ENCODE measurements at regions not wholly inside any gene's neighbourhood (a gene's known extent, or its start where the extent isn't known, plus 50 kb on each side); places are given as distances from the start of the nearest gene placed in this dataset.

- Histone ChIP-seq H3K27ac (ENCODE audit: low read depth in 1 of 2, low read length in 2 of 2) (no peak overlapping the region), H3K9me3 (ENCODE audit: control insufficient read depth, low read length) (peaks cover 1% of the 10 kb centered on the region), H3K36me3 (ENCODE audit: control insufficient read depth in 1 of 2, insufficient read depth in 2 of 2, low read length in 1 of 2) (no peaks in the 10 kb centered on the region), H3K4me3 (ENCODE audit: low read length in 2 of 2) (no peak overlapping the region), H3K27me3 (ENCODE audit: control insufficient read depth in 1 of 2, insufficient read depth in 2 of 2, low read length in 1 of 2) (no peaks in the 10 kb centered on the region), H3K4me1 (ENCODE audit: control insufficient read depth in 1 of 2, insufficient read depth in 2 of 2, low read length in 2 of 2) (no peaks in the 10 kb centered on the region)
- intact Hi-C loops (cut with DNase I): no loop called here
- DNase-seq (no peak), ATAC-seq (ENCODE audit: low FRiP score) (no peak)
- 65 to 69% methylated on average over 6 of the region's 6 CpGs for WGBS, 2 donors
Observed at GRCh38 chr3:159266779-159267178, 464.9 kb downstream of the MFSD1 start.

- Histone ChIP-seq H3K36me3 (ENCODE audit: control insufficient read depth in 1 of 2, insufficient read depth in 2 of 2, low read length in 1 of 2) (no peaks in the 10 kb centered on the region), H3K4me1 (ENCODE audit: control insufficient read depth in 1 of 2, insufficient read depth in 2 of 2, low read length in 2 of 2) (no peaks in the 10 kb centered on the region), H3K9me3 (ENCODE audit: control insufficient read depth, low read length) (peaks cover 1% of the 10 kb centered on the region), H3K4me3 (ENCODE audit: low read length in 2 of 2) (no peak overlapping the region), H3K27ac (ENCODE audit: low read depth in 1 of 2, low read length in 2 of 2) (no peak overlapping the region), H3K27me3 (ENCODE audit: control insufficient read depth in 1 of 2, insufficient read depth in 2 of 2, low read length in 1 of 2) (no peaks in the 10 kb centered on the region)
- WGBS, 2 donors: 68 to 73% methylated on average over 2 of the region's 2 CpGs
- DNase-seq: no peak
- no peak for ATAC-seq (ENCODE audit: low FRiP score)
- intact Hi-C loops (cut with DNase I): no loop called here
Observed at GRCh38 chr3:159271799-159272512, 470.1 kb downstream of the MFSD1 start.

GRCh38 chr3:159273070-159273469, 471.2 kb downstream of the MFSD1 start:
- intact Hi-C loops (cut with DNase I): no loop called here
- no peaks in the 10 kb centered on the region for H3K27me3 ChIP-seq (ENCODE audit: control insufficient read depth in 1 of 2, insufficient read depth in 2 of 2, low read length in 1 of 2)
- DNase-seq (no peak), ATAC-seq (ENCODE audit: low FRiP score) (no peak)
- no peak overlapping the region for H3K4me3 ChIP-seq (ENCODE audit: low read length in 2 of 2)
- peaks cover 1% of the 10 kb centered on the region for H3K9me3 ChIP-seq (ENCODE audit: control insufficient read depth, low read length)
- H3K36me3 ChIP-seq (ENCODE audit: control insufficient read depth in 1 of 2, insufficient read depth in 2 of 2, low read length in 1 of 2): no peaks in the 10 kb centered on the region
- no peak overlapping the region for H3K27ac ChIP-seq (ENCODE audit: low read depth in 1 of 2, low read length in 2 of 2)
- WGBS, 2 donors: 57 to 58% methylated on average over 5 of the region's 5 CpGs
- H3K4me1 ChIP-seq (ENCODE audit: control insufficient read depth in 1 of 2, insufficient read depth in 2 of 2, low read length in 2 of 2): no peaks in the 10 kb centered on the region

- intact Hi-C loops (cut with DNase I): no loop called here
- Histone ChIP-seq H3K4me3 (ENCODE audit: low read length in 2 of 2) (no peak overlapping the region), H3K36me3 (ENCODE audit: control insufficient read depth in 1 of 2, insufficient read depth in 2 of 2, low read length in 1 of 2) (no peaks in the 10 kb centered on the region), H3K27me3 (ENCODE audit: control insufficient read depth in 1 of 2, insufficient read depth in 2 of 2, low read length in 1 of 2) (no peaks in the 10 kb centered on the region), H3K4me1 (ENCODE audit: control insufficient read depth in 1 of 2, insufficient read depth in 2 of 2, low read length in 2 of 2) (no peaks in the 10 kb centered on the region), H3K9me3 (ENCODE audit: control insufficient read depth, low read length) (peaks cover 1% of the 10 kb centered on the region), H3K27ac (ENCODE audit: low read depth in 1 of 2, low read length in 2 of 2) (no peak overlapping the region)
- ATAC-seq (ENCODE audit: low FRiP score) (no peak), DNase-seq (no peak)
- 6 to 9% methylated on average over 6 of the region's 6 CpGs for WGBS, 2 donors
Observed at GRCh38 chr3:159273608-159274007, 471.8 kb downstream of the MFSD1 start.

GRCh38 chr3:159275741-159276140, 473.9 kb downstream of the MFSD1 start:
- no peak for DNase-seq
- H3K27me3 ChIP-seq (ENCODE audit: control insufficient read depth in 1 of 2, insufficient read depth in 2 of 2, low read length in 1 of 2): no peaks in the 10 kb centered on the region
- no peak overlapping the region for H3K4me3 ChIP-seq (ENCODE audit: low read length in 2 of 2)
- H3K27ac ChIP-seq (ENCODE audit: low read depth in 1 of 2, low read length in 2 of 2): no peak overlapping the region
- intact Hi-C loops (cut with DNase I): no loop called here
- H3K9me3 ChIP-seq (ENCODE audit: control insufficient read depth, low read length): peaks cover 1% of the 10 kb centered on the region
- no peaks in the 10 kb centered on the region for H3K4me1 ChIP-seq (ENCODE audit: control insufficient read depth in 1 of 2, insufficient read depth in 2 of 2, low read length in 2 of 2)
- ATAC-seq (ENCODE audit: low FRiP score): no peak
- no peaks in the 10 kb centered on the region for H3K36me3 ChIP-seq (ENCODE audit: control insufficient read depth in 1 of 2, insufficient read depth in 2 of 2, low read length in 1 of 2)
- WGBS, 2 donors: 22 to 25% methylated on average over 1 of the region's 1 CpG

- H3K9me3 ChIP-seq (ENCODE audit: control insufficient read depth, low read length): no peaks in the 10 kb centered on the region
- no peak overlapping the region for H3K27ac ChIP-seq (ENCODE audit: low read depth in 1 of 2, low read length in 2 of 2)
- intact Hi-C loops (cut with DNase I): no loop called here
- H3K4me3 ChIP-seq (ENCODE audit: low read length in 2 of 2): no peak overlapping the region
- ATAC-seq (ENCODE audit: low FRiP score) (no peak), DNase-seq (no peak)
- H3K27me3 ChIP-seq (ENCODE audit: control insufficient read depth in 1 of 2, insufficient read depth in 2 of 2, low read length in 1 of 2): no peaks in the 10 kb centered on the region
- H3K36me3 ChIP-seq (ENCODE audit: control insufficient read depth in 1 of 2, insufficient read depth in 2 of 2, low read length in 1 of 2): no peaks in the 10 kb centered on the region
- WGBS, 2 donors: 85 to 87% methylated on average over 5 of the region's 5 CpGs
- H3K4me1 ChIP-seq (ENCODE audit: control insufficient read depth in 1 of 2, insufficient read depth in 2 of 2, low read length in 2 of 2): no peaks in the 10 kb centered on the region
Observed at GRCh38 chr3:159277814-159278213, 476.0 kb downstream of the MFSD1 start.

- Histone ChIP-seq H3K9me3 (ENCODE audit: control insufficient read depth, low read length) (no peaks in the 10 kb centered on the region), H3K27ac (ENCODE audit: low read depth in 1 of 2, low read length in 2 of 2) (no peak overlapping the region), H3K4me1 (ENCODE audit: control insufficient read depth in 1 of 2, insufficient read depth in 2 of 2, low read length in 2 of 2) (no peaks in the 10 kb centered on the region), H3K36me3 (ENCODE audit: control insufficient read depth in 1 of 2, insufficient read depth in 2 of 2, low read length in 1 of 2) (no peaks in the 10 kb centered on the region), H3K4me3 (ENCODE audit: low read length in 2 of 2) (no peak overlapping the region), H3K27me3 (ENCODE audit: control insufficient read depth in 1 of 2, insufficient read depth in 2 of 2, low read length in 1 of 2) (no peaks in the 10 kb centered on the region)
- intact Hi-C loops (cut with DNase I): no loop called here
- no peak for ATAC-seq (ENCODE audit: low FRiP score)
- DNase-seq: no peak
- 14 to 15% methylated on average over 10 of the region's 10 CpGs for WGBS, 2 donors
Observed at GRCh38 chr3:159280386-159281191, 478.7 kb downstream of the MFSD1 start.

- DNase-seq (no peak), ATAC-seq (ENCODE audit: low FRiP score) (no peak)
- H3K36me3 ChIP-seq (ENCODE audit: control insufficient read depth in 1 of 2, insufficient read depth in 2 of 2, low read length in 1 of 2): no peaks in the 10 kb centered on the region
- no peaks in the 10 kb centered on the region for H3K27me3 ChIP-seq (ENCODE audit: control insufficient read depth in 1 of 2, insufficient read depth in 2 of 2, low read length in 1 of 2)
- no peaks in the 10 kb centered on the region for H3K4me1 ChIP-seq (ENCODE audit: control insufficient read depth in 1 of 2, insufficient read depth in 2 of 2, low read length in 2 of 2)
- 68 to 73% methylated on average over 1 of the region's 1 CpG for WGBS, 2 donors
- no peak overlapping the region for H3K4me3 ChIP-seq (ENCODE audit: low read length in 2 of 2)
- H3K9me3 ChIP-seq (ENCODE audit: control insufficient read depth, low read length): no peaks in the 10 kb centered on the region
- intact Hi-C loops (cut with DNase I): no loop called here
- H3K27ac ChIP-seq (ENCODE audit: low read depth in 1 of 2, low read length in 2 of 2): no peak overlapping the region
Observed at GRCh38 chr3:159293493-159293892, 491.6 kb downstream of the MFSD1 start.

- H3K36me3 ChIP-seq (ENCODE audit: control insufficient read depth in 1 of 2, insufficient read depth in 2 of 2, low read length in 1 of 2): no peaks in the 10 kb centered on the region
- no peak for ATAC-seq (ENCODE audit: low FRiP score)
- H3K27me3 ChIP-seq (ENCODE audit: control insufficient read depth in 1 of 2, insufficient read depth in 2 of 2, low read length in 1 of 2): no peaks in the 10 kb centered on the region
- no peaks in the 10 kb centered on the region for H3K4me1 ChIP-seq (ENCODE audit: control insufficient read depth in 1 of 2, insufficient read depth in 2 of 2, low read length in 2 of 2)
- H3K9me3 ChIP-seq (ENCODE audit: control insufficient read depth, low read length): no peaks in the 10 kb centered on the region
- intact Hi-C loops (cut with DNase I): no loop called here
- H3K27ac ChIP-seq (ENCODE audit: low read depth in 1 of 2, low read length in 2 of 2): no peak overlapping the region
- 9 to 18% methylated on average over 1 of the region's 1 CpG for WGBS, 2 donors
- no peak overlapping the region for H3K4me3 ChIP-seq (ENCODE audit: low read length in 2 of 2)
- no peak for DNase-seq
Observed at GRCh38 chr3:159301961-159302360, 500.1 kb downstream of the MFSD1 start.
